NCI-H69 (cell line): ENCODE measurements at regions not wholly inside any gene's neighbourhood (a gene's known extent, or its start where the extent isn't known, plus 50 kb on each side); places are given as distances from the start of the nearest gene placed in this dataset.

Experiments
- DNase-seq: peaks from one replicate; lab custom pipeline; 2025; lab: John Stamatoyannopoulos, UW

DNA sequence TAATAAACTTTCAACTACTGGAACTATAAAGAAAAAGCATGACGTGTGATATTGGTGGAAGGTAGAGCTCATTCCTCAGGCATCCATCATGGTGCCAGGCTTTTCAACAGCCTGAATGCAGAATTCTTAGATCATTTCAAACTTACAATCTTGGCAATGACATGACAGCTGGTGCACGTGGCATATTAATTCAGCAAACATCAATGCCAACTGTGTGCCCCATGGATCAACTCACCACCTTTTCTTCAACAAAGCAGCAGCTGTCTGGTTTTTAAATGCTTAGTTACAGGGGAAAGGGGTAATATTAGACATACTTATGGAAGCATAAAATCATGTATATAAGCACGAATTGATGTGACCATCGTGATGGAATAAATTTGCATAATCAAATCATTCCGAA, 56.0 kb upstream of the OR13F1 start:
- peak; percentile 87 for DNase-seq
